GDM1 (cell line): ENCODE measurements at regions not wholly inside any gene's neighbourhood (a gene's known extent, or its start where the extent isn't known, plus 50 kb on each side); places are given as distances from the start of the nearest gene placed in this dataset.
"Not testable (repeated sequence)": the region's sequence is repeated elsewhere in the genome, so short reads cannot be mapped to it uniquely, and the experiment has no call there.

Experiments used
- DNase-seq: peaks from one replicate; lab custom pipeline; 2025; lab: John Stamatoyannopoulos, UW

- DNase-seq = no peak
Observed at GRCh38 chr21:18826562-18826961, 423.0 kb upstream of the TMPRSS15 start.

- no peak for DNase-seq
Observed at GRCh38 chr21:18831942-18832676, 428.5 kb upstream of the TMPRSS15 start.

GRCh38 chr21:18832950-18833349, 429.4 kb upstream of the TMPRSS15 start:
- no peak for DNase-seq

- DNase-seq = not testable (repeated sequence)
Observed at GRCh38 chr21:18834121-18834520, 430.5 kb upstream of the TMPRSS15 start.

- no peak for DNase-seq
Observed at GRCh38 chr21:18840239-18840638, 436.7 kb upstream of the TMPRSS15 start.

GRCh38 chr21:18857606-18858005, 454.0 kb upstream of the TMPRSS15 start:
- DNase-seq = not testable (repeated sequence)

- no peak for DNase-seq
Observed at GRCh38 chr21:18869104-18869503, 465.5 kb upstream of the TMPRSS15 start.

GRCh38 chr21:18877917-18878316, 474.3 kb upstream of the TMPRSS15 start:
- no peak for DNase-seq

- no peak for DNase-seq
Observed at GRCh38 chr21:18887922-18888602, 484.5 kb upstream of the TMPRSS15 start.

GRCh38 chr21:18893406-18893805, 489.8 kb upstream of the TMPRSS15 start:
- no peak for DNase-seq

GRCh38 chr21:18894387-18894786, 490.8 kb upstream of the TMPRSS15 start:
- DNase-seq = no peak

- DNase-seq = no peak
Observed at GRCh38 chr21:18899261-18899660, 495.7 kb upstream of the TMPRSS15 start.

- no peak for DNase-seq
Observed at GRCh38 chr21:18902660-18903059, 499.1 kb upstream of the TMPRSS15 start.

- no peak for DNase-seq
Observed at GRCh38 chr21:18907076-18907475, 503.5 kb upstream of the TMPRSS15 start.

GRCh38 chr21:18908641-18909040, 505.1 kb upstream of the TMPRSS15 start:
- DNase-seq = no peak

GRCh38 chr21:18913914-18914313, 510.3 kb upstream of the TMPRSS15 start:
- DNase-seq = no peak

GRCh38 chr21:18914570-18914969, 511.0 kb upstream of the TMPRSS15 start:
- no peak for DNase-seq

- no peak for DNase-seq
Observed at GRCh38 chr21:18917622-18918021, 514.0 kb upstream of the TMPRSS15 start.

GRCh38 chr21:18931237-18931636, 527.7 kb upstream of the TMPRSS15 start:
- DNase-seq = no peak

GRCh38 chr21:18937337-18937736, 533.8 kb upstream of the TMPRSS15 start:
- no peak for DNase-seq

- DNase-seq = no peak
Observed at GRCh38 chr21:18940791-18941190, 537.2 kb upstream of the TMPRSS15 start.

- no peak for DNase-seq
Observed at GRCh38 chr21:18950045-18950740, 546.6 kb upstream of the TMPRSS15 start.
